LHCN-M2 (cell line): ENCODE measurements at regions not wholly inside any gene's neighbourhood (a gene's known extent, or its start where the extent isn't known, plus 50 kb on each side); places are given as distances from the start of the nearest gene placed in this dataset.

Experiments used
- DNase-seq: peaks from one replicate; pipeline ENCODE4 v3.0.0-alpha.2; 2012; ENCODE audit warnings: low read depth

GRCh38 chr12:125424909-125425308 is 359.7 kb downstream of the AACS start:
- DNase-seq: no peak

- no peak for DNase-seq
Observed at GRCh38 chr12:125431516-125431915, 366.3 kb downstream of the AACS start.

- no peak for DNase-seq
Observed at GRCh38 chr12:125434131-125434530, 368.9 kb downstream of the AACS start.

GRCh38 chr12:125434936-125435443 is 369.8 kb downstream of the AACS start:
- no peak for DNase-seq

- no peak for DNase-seq
Observed at GRCh38 chr12:125435871-125436270, 370.6 kb downstream of the AACS start.

- DNase-seq: no peak
Observed at GRCh38 chr12:125436686-125437085, 371.5 kb downstream of the AACS start.

GRCh38 chr12:125440399-125440798 is 375.2 kb downstream of the AACS start:
- DNase-seq: no peak

GRCh38 chr12:125443341-125443740 is 378.1 kb downstream of the AACS start:
- DNase-seq: no peak

- no peak for DNase-seq
Observed at GRCh38 chr12:125451408-125451807, 386.2 kb downstream of the AACS start.

GRCh38 chr12:125453751-125454150 is 388.5 kb downstream of the AACS start:
- DNase-seq: no peak

- no peak for DNase-seq
Observed at GRCh38 chr12:125454291-125454690, 389.1 kb downstream of the AACS start.

GRCh38 chr12:125454786-125455480 is 389.7 kb downstream of the AACS start:
- DNase-seq: no peak

- no peak for DNase-seq
Observed at GRCh38 chr12:125455556-125455955, 390.3 kb downstream of the AACS start.

GRCh38 chr12:125458552-125459268 is 393.5 kb downstream of the AACS start:
- no peak for DNase-seq

GRCh38 chr12:125461831-125462230 is 396.6 kb downstream of the AACS start:
- no peak for DNase-seq

- DNase-seq: no peak
Observed at GRCh38 chr12:125463386-125463785, 398.2 kb downstream of the AACS start.

- DNase-seq: no peak
Observed at GRCh38 chr12:125467363-125467762, 402.1 kb downstream of the AACS start.

- no peak for DNase-seq
Observed at GRCh38 chr12:125469683-125470082, 404.4 kb downstream of the AACS start.

- DNase-seq: no peak
Observed at GRCh38 chr12:125470838-125471783, 405.9 kb downstream of the AACS start.

- DNase-seq: no peak
Observed at GRCh38 chr12:125473501-125473900, 408.3 kb downstream of the AACS start.

- no peak for DNase-seq
Observed at GRCh38 chr12:125487336-125487735, 422.1 kb downstream of the AACS start.

GRCh38 chr12:125491553-125491952 is 426.3 kb downstream of the AACS start:
- no peak for DNase-seq
